ENCODE measurements at regions not wholly inside any gene's neighbourhood (a gene's known extent, or its start where the extent isn't known, plus 50 kb on each side); places are given as distances from the start of the nearest gene placed in this dataset.

- no peak for DNase-seq
These were observed 1175.9 kb upstream of the CDH9 start for GRCh38 chr5:28214292-28214691.

GRCh38 chr5:28208356-28208755 is 1170.0 kb upstream of the CDH9 start:
- no peak for DNase-seq

GRCh38 chr5:28190011-28190410 is 1151.6 kb upstream of the CDH9 start:
- no peak for DNase-seq

- no peak for DNase-seq
These were observed 1136.3 kb upstream of the CDH9 start for GRCh38 chr5:28174691-28175090.

- no peak for DNase-seq
These were observed 1126.7 kb upstream of the CDH9 start for GRCh38 chr5:28165096-28165495.

GRCh38 chr5:28164568-28164967 is 1126.2 kb upstream of the CDH9 start:
- no peak for DNase-seq

- no peak for DNase-seq
These were observed 1118.6 kb upstream of the CDH9 start for GRCh38 chr5:28156981-28157380.

- no peak for DNase-seq
These were observed 1105.1 kb upstream of the CDH9 start for GRCh38 chr5:28143519-28143918.

- no peak for DNase-seq
These were observed 1093.8 kb upstream of the CDH9 start for GRCh38 chr5:28132151-28132550.

GRCh38 chr5:28117691-28118090 is 1079.3 kb upstream of the CDH9 start:
- DNase-seq = no peak

- no peak for DNase-seq
These were observed 1078.9 kb upstream of the CDH9 start for GRCh38 chr5:28117273-28117672.

GRCh38 chr5:28110781-28111180 is 1072.4 kb upstream of the CDH9 start:
- DNase-seq = no peak

- DNase-seq = no peak
These were observed 1065.7 kb upstream of the CDH9 start for GRCh38 chr5:28104080-28104479.

- DNase-seq = no peak
These were observed 1045.7 kb upstream of the CDH9 start for GRCh38 chr5:28084069-28084468.

GRCh38 chr5:28082610-28083009 is 1044.2 kb upstream of the CDH9 start:
- DNase-seq = no peak

GRCh38 chr5:28077291-28078240 is 1039.2 kb upstream of the CDH9 start:
- no peak for DNase-seq

- no peak for DNase-seq
These were observed 1028.5 kb upstream of the CDH9 start for GRCh38 chr5:28066856-28067255.

- DNase-seq = no peak
These were observed 1027.3 kb upstream of the CDH9 start for GRCh38 chr5:28065656-28066055.

GRCh38 chr5:28046596-28046995 is 1008.2 kb upstream of the CDH9 start:
- DNase-seq = no peak

GRCh38 chr5:28027851-28028250 is 989.5 kb upstream of the CDH9 start:
- DNase-seq = no peak

GRCh38 chr5:28017178-28017577 is 978.8 kb upstream of the CDH9 start:
- DNase-seq = no peak

GRCh38 chr5:28014779-28015178 is 976.4 kb upstream of the CDH9 start:
- DNase-seq = peak; percentile 24

- DNase-seq = no peak
These were observed 974.2 kb upstream of the CDH9 start for GRCh38 chr5:28012538-28012937.

- DNase-seq = no peak
These were observed 971.2 kb upstream of the CDH9 start for GRCh38 chr5:28009576-28009975.

GRCh38 chr5:27996665-27997064 is 958.3 kb upstream of the CDH9 start:
- no peak for DNase-seq
